Muscle of leg (tissue), 3 donors: ENCODE measurements at regions not wholly inside any gene's neighbourhood (a gene's known extent, or its start where the extent isn't known, plus 50 kb on each side); places are given as distances from the start of the nearest gene placed in this dataset.

Source experiments
- DNase-seq: peaks from one replicate; pipeline ENCODE4 v3.0.0; 2013
- H3K27ac ChIP-seq: one replicate; pipeline ENCODE4 v1.5.1; 2013; ENCODE audit warnings: mild to moderate bottlenecking, low read length, control low read depth
- H3K27me3 ChIP-seq: one replicate; pipeline ENCODE4 v1.6.1; 2013; ENCODE audit warnings: low read length; ENCODE audit not compliant: control insufficient read depth, insufficient read depth
- H3K36me3 ChIP-seq: one replicate; pipeline ENCODE4 v1.6.1; 2013; ENCODE audit warnings: low read length; ENCODE audit not compliant: control insufficient read depth, insufficient read depth
- H3K4me1 ChIP-seq: one replicate; pipeline ENCODE4 v1.6.1; 2013; ENCODE audit warnings: low read length; ENCODE audit not compliant: control insufficient read depth, insufficient read depth
- H3K4me3 ChIP-seq: one replicate; pipeline ENCODE4 v1.5.1; 2013; ENCODE audit warnings: low read length, control low read depth
- H3K9me3 ChIP-seq: replicated peaks from 2 replicates; pipeline ENCODE4 v1.6.1; 2013; ENCODE audit warnings: low read depth, low read length; ENCODE audit not compliant: control insufficient read depth
- WGBS: methylation state at CpG from one replicate; pipeline ENCODE4 v1.1.5; 2013; ENCODE audit warnings: missing lambda C conversion rate; ENCODE audit not compliant: insufficient coverage; 5-methylcytosine and 5-hydroxymethylcytosine counted together

GRCh38 chr15:35320158-35320780 lies 225.7 kb downstream of the DPH6 start:
- WGBS = no CpG with 5 or more reads among the region's 5 CpGs
- Histone ChIP-seq H3K9me3 (no peaks in the 10 kb centered on the region), H3K27me3 (no peaks in the 10 kb centered on the region), H3K4me1 (no peaks in the 10 kb centered on the region), H3K36me3 (no peaks in the 10 kb centered on the region), H3K27ac (no peak overlapping the region), H3K4me3 (no peak overlapping the region)
- DNase-seq = peak; percentile 35

GRCh38 chr15:35319354-35319753 lies 226.6 kb downstream of the DPH6 start:
- DNase-seq = no peak
- H3K36me3 ChIP-seq = no peaks in the 10 kb centered on the region
- no peaks in the 10 kb centered on the region for H3K4me1 ChIP-seq
- no peak overlapping the region for H3K4me3 ChIP-seq
- H3K27me3 ChIP-seq = no peaks in the 10 kb centered on the region
- no peak overlapping the region for H3K27ac ChIP-seq
- WGBS = 83% methylated on average over 2 of the region's 8 CpGs
- no peaks in the 10 kb centered on the region for H3K9me3 ChIP-seq

- DNase-seq = no peak
- H3K27ac ChIP-seq = no peak overlapping the region
- no peak overlapping the region for H3K4me3 ChIP-seq
- H3K4me1 ChIP-seq = no peaks in the 10 kb centered on the region
- H3K27me3 ChIP-seq = no peaks in the 10 kb centered on the region
- no peaks in the 10 kb centered on the region for H3K9me3 ChIP-seq
- no peaks in the 10 kb centered on the region for H3K36me3 ChIP-seq
Measured at GRCh38 chr15:35317217-35317616, 228.7 kb downstream of the DPH6 start.

- peak overlapping the region; percentile 57 for H3K27ac ChIP-seq
- H3K27me3 ChIP-seq = no peaks in the 10 kb centered on the region
- peak; percentile 66 for DNase-seq
- H3K9me3 ChIP-seq = no peaks in the 10 kb centered on the region
- H3K4me1 ChIP-seq = peaks cover 2% of the 10 kb centered on the region
- no peak overlapping the region for H3K4me3 ChIP-seq
- no CpG with 5 or more reads among the region's 1 CpG for WGBS
- no peaks in the 10 kb centered on the region for H3K36me3 ChIP-seq
Measured at GRCh38 chr15:35312344-35312743, 227.2 kb upstream of the NANOGP8 start.

GRCh38 chr15:35311615-35312014 lies 226.5 kb upstream of the NANOGP8 start:
- no peaks in the 10 kb centered on the region for H3K36me3 ChIP-seq
- no peak overlapping the region for H3K27ac ChIP-seq
- DNase-seq = peak; percentile 75

GRCh38 chr15:35309886-35310285 lies 224.8 kb upstream of the NANOGP8 start:
- Histone ChIP-seq H3K4me3 (no peak overlapping the region), H3K27me3 (no peaks in the 10 kb centered on the region), H3K36me3 (no peaks in the 10 kb centered on the region), H3K27ac (peak overlapping the region; percentile 45), H3K4me1 (peaks cover 6% of the 10 kb centered on the region), H3K9me3 (no peaks in the 10 kb centered on the region)
- WGBS = 30% methylated on average over 2 of the region's 3 CpGs
- DNase-seq = no peak

More at GRCh38 chr15:35311615-35312014, 226.5 kb upstream of the NANOGP8 start:
- Histone ChIP-seq H3K27me3 (no peaks in the 10 kb centered on the region), H3K9me3 (no peaks in the 10 kb centered on the region), H3K4me1 (peaks cover 4% of the 10 kb centered on the region), H3K4me3 (no peak overlapping the region)
- WGBS = no CpG with 5 or more reads among the region's 3 CpGs

GRCh38 chr15:35308802-35309201 lies 223.7 kb upstream of the NANOGP8 start:
- peaks cover 6% of the 10 kb centered on the region for H3K4me1 ChIP-seq
- H3K9me3 ChIP-seq = no peaks in the 10 kb centered on the region
- no peaks in the 10 kb centered on the region for H3K36me3 ChIP-seq
- no peaks in the 10 kb centered on the region for H3K27me3 ChIP-seq
- WGBS = no CpG with 5 or more reads among the region's 2 CpGs
- peak overlapping the region; percentile 49 for H3K27ac ChIP-seq
- peak; percentile 97 for DNase-seq
- no peak overlapping the region for H3K4me3 ChIP-seq

- H3K27ac ChIP-seq = no peak overlapping the region
- H3K36me3 ChIP-seq = no peaks in the 10 kb centered on the region
- no peak for DNase-seq
- no CpG with 5 or more reads among the region's 1 CpG for WGBS
- peaks cover 6% of the 10 kb centered on the region for H3K4me1 ChIP-seq
- no peaks in the 10 kb centered on the region for H3K27me3 ChIP-seq
- H3K4me3 ChIP-seq = no peak overlapping the region
- no peaks in the 10 kb centered on the region for H3K9me3 ChIP-seq
Measured at GRCh38 chr15:35307676-35308075, 222.6 kb upstream of the NANOGP8 start.

- peak overlapping the region; percentile 69 for H3K27ac ChIP-seq
- H3K27me3 ChIP-seq = no peaks in the 10 kb centered on the region
- H3K9me3 ChIP-seq = no peaks in the 10 kb centered on the region
- peaks cover 6% of the 10 kb centered on the region for H3K4me1 ChIP-seq
- no peaks in the 10 kb centered on the region for H3K36me3 ChIP-seq
- no peak for DNase-seq
- H3K4me3 ChIP-seq = no peak overlapping the region
- WGBS = no CpG with 5 or more reads among the region's 1 CpG
Measured at GRCh38 chr15:35307026-35307425, 221.9 kb upstream of the NANOGP8 start.

- H3K27ac ChIP-seq = peak overlapping the region; percentile 69
- no peaks in the 10 kb centered on the region for H3K9me3 ChIP-seq
- H3K4me3 ChIP-seq = no peak overlapping the region
- peaks cover 6% of the 10 kb centered on the region for H3K4me1 ChIP-seq
- peak; percentile 62 for DNase-seq
- no peaks in the 10 kb centered on the region for H3K27me3 ChIP-seq
- 37% methylated on average over 2 of the region's 4 CpGs for WGBS
- H3K36me3 ChIP-seq = no peaks in the 10 kb centered on the region
Measured at GRCh38 chr15:35306361-35306981, 221.4 kb upstream of the NANOGP8 start.

GRCh38 chr15:35305946-35306345 lies 220.9 kb upstream of the NANOGP8 start:
- no peaks in the 10 kb centered on the region for H3K27me3 ChIP-seq
- no peak overlapping the region for H3K4me3 ChIP-seq
- DNase-seq = peak; percentile 94
- H3K9me3 ChIP-seq = no peaks in the 10 kb centered on the region
- peak overlapping the region; percentile 69 for H3K27ac ChIP-seq
- H3K36me3 ChIP-seq = no peaks in the 10 kb centered on the region
- H3K4me1 ChIP-seq = peaks cover 6% of the 10 kb centered on the region
